ENCODE measurements at regions not wholly inside any gene's neighbourhood (a gene's known extent, or its start where the extent isn't known, plus 50 kb on each side); places are given as distances from the start of the nearest gene placed in this dataset.

GRCh38 chr2:238724728-238725127, 123.2 kb upstream of the TWIST2 start:
- TF ChIP-seq POLR2A (IDR thresholded peaks at IDR 0.05): no peak
- TF ChIP-seq, protein P1, sequence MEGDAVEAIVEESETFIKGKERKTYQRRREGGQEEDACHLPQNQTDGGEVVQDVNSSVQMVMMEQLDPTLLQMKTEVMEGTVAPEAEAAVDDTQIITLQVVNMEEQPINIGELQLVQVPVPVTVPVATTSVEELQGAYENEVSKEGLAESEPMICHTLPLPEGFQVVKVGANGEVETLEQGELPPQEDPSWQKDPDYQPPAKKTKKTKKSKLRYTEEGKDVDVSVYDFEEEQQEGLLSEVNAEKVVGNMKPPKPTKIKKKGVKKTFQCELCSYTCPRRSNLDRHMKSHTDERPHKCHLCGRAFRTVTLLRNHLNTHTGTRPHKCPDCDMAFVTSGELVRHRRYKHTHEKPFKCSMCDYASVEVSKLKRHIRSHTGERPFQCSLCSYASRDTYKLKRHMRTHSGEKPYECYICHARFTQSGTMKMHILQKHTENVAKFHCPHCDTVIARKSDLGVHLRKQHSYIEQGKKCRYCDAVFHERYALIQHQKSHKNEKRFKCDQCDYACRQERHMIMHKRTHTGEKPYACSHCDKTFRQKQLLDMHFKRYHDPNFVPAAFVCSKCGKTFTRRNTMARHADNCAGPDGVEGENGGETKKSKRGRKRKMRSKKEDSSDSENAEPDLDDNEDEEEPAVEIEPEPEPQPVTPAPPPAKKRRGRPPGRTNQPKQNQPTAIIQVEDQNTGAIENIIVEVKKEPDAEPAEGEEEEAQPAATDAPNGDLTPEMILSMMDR (IDR thresholded peaks at IDR 0.05 in 4 of 5, conservative IDR thresholded peaks at IDR 0.05 in 1 of 5): no peak
- intact Hi-C loops (cut with DNase I; ENCODE audit: low total_unique reads) (no loop called here), in situ Hi-C loops (cut with MboI; ENCODE audit: low sequenced_read_pairs in 4 of 4) (no loop called here)
- Histone ChIP-seq H3K36me3 (no peaks in the 10 kb centered on the region), H3K9me3 (no peaks in the 10 kb centered on the region), H3K27me3 (no peaks in the 10 kb centered on the region), H3K27ac (no peak overlapping the region), H3K4me1 (no peaks in the 10 kb centered on the region), H3K4me3 (no peak overlapping the region)
- ATAC-seq (no peak), DNase-seq (no peak)

DNA sequence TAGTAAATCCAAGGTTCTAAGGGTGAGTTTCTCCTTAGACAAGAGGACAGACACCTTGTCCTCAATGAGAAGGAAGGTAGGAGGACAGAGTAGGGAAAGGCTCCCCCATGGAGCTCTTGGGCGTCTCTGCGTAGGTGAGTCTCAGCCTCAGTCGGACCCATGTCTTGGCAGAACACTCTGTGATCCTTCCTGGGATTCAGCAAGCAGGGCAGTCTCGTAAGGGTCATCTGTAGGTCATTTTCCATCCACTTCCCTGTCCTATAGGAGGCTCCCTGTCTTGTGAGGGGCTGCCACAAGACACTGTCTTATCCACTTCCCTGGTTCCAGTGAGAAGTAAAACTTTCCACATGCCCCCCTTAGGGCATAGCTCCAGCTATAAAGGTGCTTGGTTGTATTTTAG, 122.6 kb upstream of the TWIST2 start:
- no peak overlapping the region for H3K4me3 ChIP-seq
- ATAC-seq: no peak
- intact Hi-C loops (cut with DNase I; ENCODE audit: low total_unique reads): no loop called here

GRCh38 chr2:238726670-238727584, 121.0 kb upstream of the TWIST2 start:
- Histone ChIP-seq H3K4me1 (no peaks in the 10 kb centered on the region), H3K4me3 (no peak overlapping the region), H3K27ac (no peak overlapping the region), H3K36me3 (no peaks in the 10 kb centered on the region), H3K9me3 (no peaks in the 10 kb centered on the region), H3K27me3 (no peaks in the 10 kb centered on the region)
- no peak for DNase-seq
- intact Hi-C loops (cut with DNase I; ENCODE audit: low total_unique reads) (no loop called here), in situ Hi-C loops (cut with MboI; ENCODE audit: low sequenced_read_pairs in 4 of 4) (no loop called here)
- TF ChIP-seq, protein P1 (IDR thresholded peaks at IDR 0.05 in 4 of 5, conservative IDR thresholded peaks at IDR 0.05 in 1 of 5): no peak
- no peak for TF ChIP-seq POLR2A (IDR thresholded peaks at IDR 0.05)
- ATAC-seq: no peak

More for the DNA sequence above, 122.6 kb upstream of the TWIST2 start:
- no peak overlapping the region for H3K27ac ChIP-seq
- no peaks in the 10 kb centered on the region for H3K36me3 ChIP-seq
- TF ChIP-seq, protein P1 (IDR thresholded peaks at IDR 0.05 in 4 of 5, conservative IDR thresholded peaks at IDR 0.05 in 1 of 5): no peak
- no peak for TF ChIP-seq POLR2A (IDR thresholded peaks at IDR 0.05)
- no peaks in the 10 kb centered on the region for H3K27me3 ChIP-seq
- no peak for DNase-seq
- H3K4me1 ChIP-seq: no peaks in the 10 kb centered on the region
- in situ Hi-C loops (cut with MboI; ENCODE audit: low sequenced_read_pairs in 4 of 4): no loop called here
- H3K9me3 ChIP-seq: no peaks in the 10 kb centered on the region

DNA sequence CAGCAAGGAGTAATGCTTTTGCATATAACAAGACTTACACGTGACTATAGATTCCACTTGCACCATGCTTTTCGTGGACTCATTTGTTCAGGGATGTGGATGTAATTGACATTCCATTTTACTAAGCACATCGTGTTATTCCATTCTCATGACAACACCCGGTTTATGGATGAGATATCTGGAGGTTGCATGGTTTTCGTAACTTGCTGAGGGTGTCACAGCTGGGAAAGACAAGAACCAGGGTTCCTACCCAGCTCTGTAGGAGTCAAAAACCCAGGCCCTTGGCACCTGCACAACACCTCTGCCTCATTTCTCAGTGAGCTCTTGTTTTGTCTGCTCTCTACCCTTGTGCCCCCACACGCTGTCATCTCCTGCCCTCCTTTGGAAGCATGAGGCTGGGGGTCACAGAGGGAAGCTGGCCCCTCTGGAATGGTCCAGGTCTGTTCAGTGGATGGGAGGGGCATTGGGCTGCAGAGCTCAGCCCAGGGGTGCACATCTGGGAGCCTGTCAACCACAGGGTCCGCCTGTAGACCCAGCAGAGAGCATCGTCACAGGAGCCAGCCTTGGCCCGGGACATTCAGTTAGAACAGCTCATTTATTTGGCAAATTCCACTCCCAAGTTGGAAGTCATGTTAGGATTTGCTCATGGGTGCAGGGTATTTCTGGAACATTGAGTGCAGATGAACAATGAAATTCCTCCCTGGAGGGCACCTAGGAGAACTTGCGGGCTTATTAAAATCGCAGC, 120.1 kb upstream of the TWIST2 start:
- TF ChIP-seq, protein P1 (IDR thresholded peaks at IDR 0.05 in 4 of 5, conservative IDR thresholded peaks at IDR 0.05 in 1 of 5): no peak
- TF ChIP-seq POLR2A (IDR thresholded peaks at IDR 0.05): no peak
- peak; percentile 40 to 57 for DNase-seq

More for the DNA sequence above, 120.1 kb upstream of the TWIST2 start:
- in situ Hi-C loops (cut with MboI; ENCODE audit: low sequenced_read_pairs in 4 of 4): no loop called here
- intact Hi-C loops (cut with DNase I; ENCODE audit: low total_unique reads): no loop called here
- peak overlapping the region; percentile 18 to 62 (median 36) for H3K27ac ChIP-seq
- H3K4me1 ChIP-seq: no peaks in the 10 kb centered on the region
- no peak overlapping the region for H3K4me3 ChIP-seq
- peak; percentile 75 to 79 for ATAC-seq
- H3K27me3 ChIP-seq: no peaks in the 10 kb centered on the region
- H3K36me3 ChIP-seq: no peaks in the 10 kb centered on the region
- H3K9me3 ChIP-seq: no peaks in the 10 kb centered on the region
